ENCODE measurements at regions not wholly inside any gene's neighbourhood (a gene's known extent, or its start where the extent isn't known, plus 50 kb on each side); places are given as distances from the start of the nearest gene placed in this dataset.

DNA sequence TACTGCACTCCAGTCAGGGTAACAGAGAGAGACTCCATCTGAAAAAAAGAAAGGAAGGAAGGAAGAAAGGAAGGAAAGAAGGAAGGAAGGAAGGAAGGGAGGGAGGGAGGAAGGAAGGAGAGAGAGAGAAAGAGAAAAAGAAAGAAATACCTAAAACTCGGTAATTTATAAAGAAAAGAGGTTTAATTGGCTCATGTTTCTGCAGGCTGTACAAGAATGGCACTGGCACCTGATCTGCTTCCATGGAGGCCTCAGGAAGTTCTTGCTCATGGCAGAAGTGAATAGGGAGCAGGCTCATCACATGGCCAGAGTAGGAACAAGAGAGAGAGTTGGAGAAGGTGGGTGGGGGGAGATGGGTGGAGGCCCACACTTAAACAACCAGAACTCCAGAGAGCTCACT, 215.2 kb upstream of the IRX3 start:
- ChIA-PET CTCF (no interaction called here), POLR2A (no interaction called here)
- Mint-ChIP-seq H3K27ac (no peak overlapping the region), H3K4me3 (no peak overlapping the region), H3K36me3 (ENCODE audit: low read depth) (no peaks in the 10 kb centered on the region), H3K4me1 (ENCODE audit: low read depth) (no peaks in the 10 kb centered on the region), H3K27me3 (peaks cover 19% of the 10 kb centered on the region), H3K9me3 (peaks cover 9% of the 10 kb centered on the region)
- ATAC-seq (ENCODE audit: poor library complexity) (no peak), DNase-seq (no peak)
- Histone ChIP-seq H3K9me3 (ENCODE audit: control insufficient read depth in 1 of 2, insufficient read depth in 1 of 2, low read length in 2 of 2) (peaks cover 0 to 11% of the 10 kb centered on the region in 2 experiments), H3K36me3 (ENCODE audit: insufficient read depth, low read length) (no peaks in the 10 kb centered on the region), H3K4me3 (ENCODE audit: low read length) (no peak overlapping the region), H3K4me1 (ENCODE audit: insufficient read depth, low read length) (no peaks in the 10 kb centered on the region), H3K27me3 (ENCODE audit: control insufficient read depth in 1 of 2, insufficient read depth in 2 of 2, low read length in 2 of 2) (no peaks in the 10 kb centered on the region), H3K27ac (ENCODE audit: low read depth in 1 of 2, low read length in 2 of 2) (no peak overlapping the region)
- TF ChIP-seq CTCF (IDR thresholded peaks at IDR 0.05), result no peak
- intact Hi-C loops (cut with DNase I, micrococcal nuclease), result no loop called here

- Mint-ChIP-seq H3K27ac (no peak overlapping the region), H3K27me3 (peaks cover 12% of the 10 kb centered on the region), H3K4me1 (ENCODE audit: low read depth) (no peaks in the 10 kb centered on the region), H3K4me3 (no peak overlapping the region), H3K9me3 (peaks cover 9% of the 10 kb centered on the region), H3K36me3 (ENCODE audit: low read depth) (no peaks in the 10 kb centered on the region)
- ChIA-PET POLR2A (no interaction called here), CTCF (no interaction called here)
- no peak for TF ChIP-seq CTCF (IDR thresholded peaks at IDR 0.05)
- no peaks in the 10 kb centered on the region for H3K4me1 ChIP-seq (ENCODE audit: insufficient read depth, low read length)
- ATAC-seq (ENCODE audit: poor library complexity), result no peak
- no peak for DNase-seq
- peaks cover 0 to 6% of the 10 kb centered on the region in 2 experiments for H3K9me3 ChIP-seq (ENCODE audit: control insufficient read depth in 1 of 2, insufficient read depth in 1 of 2, low read length in 2 of 2)
- no peaks in the 10 kb centered on the region for H3K36me3 ChIP-seq (ENCODE audit: insufficient read depth, low read length)
- no peak overlapping the region for H3K27ac ChIP-seq (ENCODE audit: low read depth in 1 of 2, low read length in 2 of 2)
- intact Hi-C loops (cut with DNase I, micrococcal nuclease), result no loop called here
- H3K4me3 ChIP-seq (ENCODE audit: low read length), result no peak overlapping the region
- H3K27me3 ChIP-seq (ENCODE audit: control insufficient read depth in 1 of 2, insufficient read depth in 2 of 2, low read length in 2 of 2), result no peaks in the 10 kb centered on the region
Measured at GRCh38 chr16:54493594-54493993, 207.0 kb upstream of the IRX3 start.

DNA sequence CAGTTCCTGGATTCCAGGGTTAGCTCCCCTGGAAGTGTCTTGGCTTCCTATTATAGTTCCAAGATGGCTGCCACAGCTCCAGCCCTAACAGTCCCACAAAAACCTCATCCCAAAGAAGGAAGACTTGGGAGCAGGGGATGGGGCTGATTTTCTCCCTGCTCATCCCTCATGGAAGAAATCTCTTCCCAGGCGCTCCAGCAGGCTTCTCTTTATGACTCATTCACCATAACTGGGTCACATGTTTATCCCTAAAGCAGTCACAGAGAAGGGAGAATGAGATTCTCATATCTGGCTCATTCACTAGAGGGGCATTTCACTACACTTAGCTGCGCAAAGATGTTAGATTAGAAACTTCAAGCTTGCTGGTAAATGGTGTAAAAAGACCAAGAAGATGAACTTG, 206.5 kb upstream of the IRX3 start:
- H3K4me3 Mint-ChIP-seq, result no peak overlapping the region
- no peaks in the 10 kb centered on the region for H3K36me3 Mint-ChIP-seq (ENCODE audit: low read depth)
- ChIA-PET CTCF (no interaction called here), POLR2A (no interaction called here)
- Histone ChIP-seq H3K9me3 (ENCODE audit: control insufficient read depth in 1 of 2, insufficient read depth in 1 of 2, low read length in 2 of 2) (peaks cover 0 to 4% of the 10 kb centered on the region in 2 experiments), H3K36me3 (ENCODE audit: insufficient read depth, low read length) (no peaks in the 10 kb centered on the region), H3K4me3 (ENCODE audit: low read length) (no peak overlapping the region), H3K4me1 (ENCODE audit: insufficient read depth, low read length) (no peaks in the 10 kb centered on the region), H3K27ac (ENCODE audit: low read depth in 1 of 2, low read length in 2 of 2) (no peak overlapping the region), H3K27me3 (ENCODE audit: control insufficient read depth in 1 of 2, insufficient read depth in 2 of 2, low read length in 2 of 2) (no peaks in the 10 kb centered on the region)
- intact Hi-C loops (cut with DNase I, micrococcal nuclease), result no loop called here
- no peak overlapping the region for H3K27ac Mint-ChIP-seq
- no peak for TF ChIP-seq CTCF (IDR thresholded peaks at IDR 0.05)
- no peak for ATAC-seq (ENCODE audit: poor library complexity)
- DNase-seq, result no peak
- H3K4me1 Mint-ChIP-seq (ENCODE audit: low read depth), result no peaks in the 10 kb centered on the region
- peaks cover 12% of the 10 kb centered on the region for H3K27me3 Mint-ChIP-seq
- H3K9me3 Mint-ChIP-seq, result peaks cover 3% of the 10 kb centered on the region

All from CD4-positive, alpha-beta T cell (primary cell).